SHP77 treated with DMSO at 0.1 percent for 48 hours (cell line): ENCODE measurements at regions not wholly inside any gene's neighbourhood (a gene's known extent, or its start where the extent isn't known, plus 50 kb on each side); places are given as distances from the start of the nearest gene placed in this dataset.
"Not testable (repeated sequence)": the region's sequence is repeated elsewhere in the genome, so short reads cannot be mapped to it uniquely, and the experiment has no call there.

Experiments
- DNase-seq: peaks from one replicate; lab custom pipeline; 2025; lab: John Stamatoyannopoulos, UW

DNA sequence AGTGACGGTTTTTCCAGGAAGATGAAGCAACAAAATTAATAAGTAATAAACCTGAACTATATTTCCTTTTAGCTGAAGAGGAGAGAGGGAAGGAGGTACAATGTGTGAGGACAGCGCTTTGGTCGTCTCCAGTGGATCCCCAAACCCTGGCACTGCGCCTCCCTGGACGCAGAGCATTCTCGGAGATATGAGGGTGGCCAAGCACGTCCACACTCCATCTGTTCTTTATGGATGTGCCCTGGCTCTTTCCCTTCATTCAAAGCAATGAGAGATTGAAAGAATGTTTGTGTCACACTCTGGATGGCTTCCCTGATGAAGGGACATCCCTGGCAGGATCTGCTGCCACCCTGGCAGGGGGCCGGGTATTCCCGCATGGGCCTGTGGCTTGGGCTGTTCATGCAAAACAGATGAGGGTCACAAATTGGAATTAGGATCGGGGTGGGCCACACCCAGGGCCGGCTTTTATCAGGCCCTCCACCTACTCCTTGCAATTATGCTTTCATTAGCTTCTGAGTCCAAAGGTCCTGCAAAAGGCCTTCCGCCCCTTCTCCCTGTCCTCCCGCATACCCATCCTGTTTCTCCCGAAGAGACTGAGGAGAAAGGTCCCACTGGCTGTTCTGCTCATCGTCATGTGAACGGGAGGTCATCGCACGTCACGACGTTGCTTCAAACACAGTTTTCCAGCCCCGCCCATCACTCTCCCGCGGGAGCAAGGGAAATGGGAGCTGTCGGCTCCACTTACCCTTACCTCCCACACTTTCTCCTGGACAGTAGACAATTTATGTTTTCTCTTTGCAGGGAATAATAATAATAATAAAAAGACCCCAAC lies 286.1 kb upstream of the IRX4 start:
- no peak for DNase-seq

DNA sequence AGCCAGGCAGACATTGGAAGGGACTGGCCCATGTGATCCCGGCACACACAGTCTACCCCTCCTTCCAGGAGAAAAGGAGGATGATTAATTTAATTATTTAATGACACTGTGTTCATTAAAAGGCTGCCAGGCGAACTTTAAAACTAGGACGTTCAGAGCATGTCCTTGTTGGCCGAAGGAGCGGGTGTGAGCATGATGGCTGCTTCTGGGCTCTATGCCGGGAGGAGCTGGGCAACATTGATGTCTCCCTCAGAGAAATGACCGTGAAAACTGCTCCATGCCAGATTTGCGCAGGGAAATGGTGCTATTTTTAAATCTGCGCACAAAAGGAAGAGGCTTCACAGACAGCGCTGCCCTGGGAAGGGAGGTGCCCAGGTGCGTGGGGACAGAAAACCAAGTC lies 284.9 kb upstream of the IRX4 start:
- DNase-seq = no peak

DNA sequence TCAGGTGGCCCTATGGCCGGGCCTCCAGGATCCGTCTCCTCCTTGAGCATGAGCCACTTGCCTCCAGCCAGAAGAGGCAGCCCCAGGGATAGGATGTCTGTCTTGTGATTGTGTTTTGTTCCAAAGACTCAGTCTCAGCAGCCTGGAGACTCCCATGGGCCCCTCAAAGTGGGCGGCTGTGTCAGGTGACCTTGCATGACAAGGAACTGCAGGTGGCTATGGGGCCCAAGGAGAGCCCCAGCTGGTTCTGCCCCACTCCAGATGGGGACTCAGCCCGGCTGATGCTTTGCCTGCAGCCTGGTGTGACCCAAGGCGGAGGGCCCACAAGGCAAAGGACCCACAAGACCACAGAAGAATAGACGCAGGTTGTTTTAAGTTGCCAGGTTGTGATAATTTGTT lies 284.3 kb upstream of the IRX4 start:
- DNase-seq = no peak

DNA sequence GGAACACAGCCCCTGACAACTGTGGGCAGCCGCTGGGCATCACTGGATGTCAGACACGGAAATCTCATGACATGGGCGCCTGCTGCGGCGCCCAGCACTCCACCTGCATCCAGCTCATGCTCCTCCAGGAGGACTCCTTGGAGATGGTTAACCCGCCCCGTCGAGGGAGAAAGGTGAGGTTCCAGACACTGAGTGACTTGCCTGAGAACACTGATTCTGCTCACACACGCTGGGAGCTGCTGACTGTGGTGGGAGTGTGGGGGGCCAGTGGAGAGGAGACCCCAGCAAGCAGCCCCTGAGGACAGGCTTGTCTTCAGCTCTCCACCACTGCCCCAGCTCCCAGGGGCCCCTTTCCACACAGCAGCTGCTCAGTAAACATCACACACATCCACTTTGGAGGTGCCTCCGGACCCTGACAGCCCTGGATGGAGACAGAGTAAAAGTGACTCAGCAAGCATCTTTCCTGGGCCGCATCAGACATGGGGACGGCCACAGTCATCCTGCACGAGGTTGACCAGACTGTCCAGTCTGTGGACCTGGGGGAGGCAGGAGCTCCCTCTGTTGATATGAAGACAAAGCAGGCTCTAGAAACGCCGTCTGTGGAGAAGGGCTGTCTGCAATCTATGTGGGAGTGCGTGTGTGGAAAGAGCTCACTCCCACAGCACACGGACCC lies 283.7 kb upstream of the IRX4 start:
- DNase-seq = no peak

DNA sequence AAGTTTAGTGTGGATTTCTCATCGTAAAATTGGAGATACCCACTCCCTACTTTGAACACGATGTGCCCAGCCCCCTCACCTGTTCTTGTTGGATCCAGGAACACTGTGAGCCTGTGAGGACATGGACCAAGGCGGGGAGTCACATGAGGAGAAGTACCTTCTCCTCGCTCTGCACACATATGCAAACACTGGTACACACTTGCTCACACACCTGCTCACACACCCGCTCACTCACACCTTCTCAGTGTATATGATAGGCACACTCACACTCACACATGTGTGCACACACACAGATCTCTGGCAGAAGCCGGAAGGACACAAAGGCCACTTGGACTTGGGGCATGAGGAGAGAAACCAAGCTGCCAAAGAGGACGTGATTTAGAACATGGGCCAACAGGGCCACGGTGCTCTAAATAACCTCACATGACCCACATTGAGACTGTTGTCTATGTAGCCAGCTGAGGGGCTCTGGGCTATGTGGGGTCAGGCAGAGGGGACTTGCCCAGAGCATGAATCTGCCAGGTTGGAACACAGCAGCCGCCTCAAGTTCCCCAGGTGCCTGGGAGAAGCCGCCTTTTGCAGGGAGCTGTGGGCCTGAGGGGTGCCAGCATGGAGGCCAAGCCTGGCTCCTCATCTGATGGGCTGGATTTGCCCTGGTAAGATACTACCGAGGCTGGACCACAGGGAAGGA lies 283.0 kb upstream of the IRX4 start:
- no peak for DNase-seq

DNA sequence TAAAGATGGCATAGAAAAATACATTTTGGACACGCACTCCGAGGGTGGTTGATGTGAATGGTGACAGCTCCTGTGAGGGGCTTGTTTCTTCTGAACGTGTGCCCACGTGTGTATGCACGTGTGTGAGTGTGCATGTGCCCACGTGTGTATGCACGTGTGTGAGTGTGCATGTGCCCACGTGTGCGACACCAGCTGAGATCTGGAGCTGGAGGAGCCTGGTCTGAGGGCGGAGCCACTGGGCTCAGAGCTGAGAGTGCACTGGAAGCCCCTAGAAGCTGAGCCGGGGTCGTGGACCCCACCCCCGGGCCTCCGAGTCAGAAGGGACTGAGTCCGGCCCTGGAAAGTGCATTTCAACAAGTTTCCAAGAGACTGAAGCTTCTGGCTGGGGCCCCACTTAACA lies 282.5 kb upstream of the IRX4 start:
- no peak for DNase-seq

DNA sequence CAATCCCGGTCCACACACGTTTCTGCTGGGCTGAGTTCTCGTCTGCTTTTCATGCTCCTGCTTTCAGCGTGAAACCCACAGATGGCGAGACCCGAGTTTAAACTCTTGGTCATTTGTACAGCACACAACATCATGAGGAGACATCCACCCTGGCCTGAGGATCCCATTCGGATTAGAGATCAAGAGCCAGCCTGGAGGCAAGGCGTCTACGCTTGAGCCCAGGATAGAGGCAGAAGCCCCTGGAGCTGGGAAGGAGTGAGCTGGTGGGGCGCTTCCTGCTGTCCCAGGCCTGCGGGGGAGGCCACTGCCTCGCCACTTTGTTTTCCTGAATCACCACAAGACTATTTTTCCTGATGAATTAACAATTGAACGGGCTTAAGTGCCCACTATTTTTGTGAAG lies 281.9 kb upstream of the IRX4 start:
- no peak for DNase-seq

DNA sequence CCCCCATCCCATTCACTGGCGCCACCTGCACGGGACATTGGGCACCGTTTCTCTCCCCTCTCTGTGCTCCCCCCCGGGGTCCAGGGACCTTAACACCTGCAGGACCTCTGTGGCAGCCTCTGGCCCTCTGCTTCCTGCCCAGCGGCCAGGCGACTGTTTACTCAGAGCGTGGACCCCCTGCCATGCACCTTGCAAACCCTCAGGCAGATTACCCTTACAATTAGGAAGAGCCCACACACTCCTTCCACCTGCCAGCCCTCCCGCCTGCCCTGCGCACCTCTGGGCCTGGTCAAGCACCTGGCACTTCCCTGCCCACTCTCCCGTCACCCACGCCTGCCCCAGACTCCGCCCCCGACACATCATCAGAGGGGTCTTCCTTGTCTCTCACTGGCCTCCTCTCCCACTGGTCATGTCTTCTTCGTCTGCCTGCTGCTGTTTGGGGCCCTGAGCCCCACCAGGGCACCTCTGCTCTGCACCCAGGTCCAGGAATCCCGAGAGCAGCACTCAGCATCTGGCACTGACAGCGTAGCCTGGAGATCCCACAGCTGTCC lies 281.3 kb upstream of the IRX4 start:
- DNase-seq = no peak

DNA sequence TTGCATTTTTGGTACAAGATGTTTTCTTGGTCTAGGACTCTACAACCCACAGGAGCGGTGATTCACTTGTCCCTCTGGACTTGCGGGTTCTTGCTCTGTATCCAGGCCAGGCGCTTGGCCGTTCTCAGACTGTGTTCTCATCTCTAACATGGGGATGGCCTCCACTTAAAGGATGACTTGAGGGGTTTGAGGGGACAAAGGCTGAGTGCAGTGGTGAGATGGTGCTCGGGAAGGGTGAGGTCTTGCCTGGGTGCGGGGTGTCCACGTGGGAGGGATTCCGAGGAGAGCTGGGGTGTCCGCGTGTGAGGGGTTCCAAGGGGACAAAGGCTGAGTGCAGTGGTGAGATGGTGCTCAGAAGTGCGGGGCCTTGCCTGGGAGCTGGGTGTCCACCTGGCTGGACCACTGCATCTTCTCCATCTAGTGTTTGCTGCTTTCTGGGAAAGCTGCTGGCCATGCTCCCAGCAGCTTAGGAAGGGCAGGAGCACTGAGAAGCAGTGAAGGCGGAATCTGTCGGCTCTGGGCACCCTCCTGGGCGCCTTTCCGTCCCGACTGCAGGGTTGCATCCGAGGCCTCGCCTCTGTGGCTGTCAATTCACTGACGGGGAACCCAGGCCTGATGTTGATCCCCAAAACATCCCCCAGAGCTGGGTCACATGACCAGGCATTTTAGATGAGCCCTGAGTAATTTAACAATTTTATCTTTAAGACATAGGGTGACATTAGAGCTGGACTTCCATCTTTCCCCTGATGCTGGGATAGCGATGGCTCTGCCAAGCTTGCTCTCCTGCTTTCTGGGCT lies 280.5 kb upstream of the IRX4 start:
- DNase-seq = no peak

DNA sequence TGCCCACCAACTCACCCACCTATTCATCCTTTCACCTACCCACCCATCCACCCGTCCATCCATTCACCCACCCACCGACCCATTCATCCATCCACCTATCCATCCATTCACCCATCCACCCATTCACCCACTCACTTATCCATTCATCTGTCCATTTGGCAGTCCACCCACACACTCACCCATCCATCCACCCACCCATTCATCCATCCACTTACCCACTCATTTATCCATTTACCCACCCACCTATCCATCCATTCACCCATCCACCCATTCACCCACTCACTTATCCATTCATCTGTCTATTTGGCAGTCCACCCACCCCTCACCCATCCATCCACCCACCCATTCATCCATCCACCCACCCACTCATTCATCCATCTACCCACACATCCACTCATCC lies 278.1 kb upstream of the IRX4 start:
- no peak for DNase-seq

DNA sequence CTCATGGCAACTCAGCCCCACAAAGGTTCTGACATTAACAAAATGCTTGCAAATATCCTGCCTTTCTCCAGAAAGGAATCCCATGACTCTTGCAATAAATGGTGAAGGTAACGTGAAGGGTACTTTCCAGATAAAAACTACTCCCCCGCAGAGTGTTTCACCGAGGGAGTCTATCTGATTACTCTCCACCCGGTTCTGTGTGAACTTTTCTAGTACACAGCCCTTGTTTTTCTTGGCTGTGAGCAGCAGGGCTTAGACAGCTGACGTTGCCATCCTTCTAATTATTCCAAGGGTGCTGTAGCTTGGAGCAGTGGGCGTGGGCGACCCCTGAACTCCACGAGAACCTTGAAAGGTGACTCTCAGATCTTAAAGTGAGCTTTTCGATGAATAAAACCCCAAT lies 276.0 kb upstream of the IRX4 start:
- DNase-seq = no peak

DNA sequence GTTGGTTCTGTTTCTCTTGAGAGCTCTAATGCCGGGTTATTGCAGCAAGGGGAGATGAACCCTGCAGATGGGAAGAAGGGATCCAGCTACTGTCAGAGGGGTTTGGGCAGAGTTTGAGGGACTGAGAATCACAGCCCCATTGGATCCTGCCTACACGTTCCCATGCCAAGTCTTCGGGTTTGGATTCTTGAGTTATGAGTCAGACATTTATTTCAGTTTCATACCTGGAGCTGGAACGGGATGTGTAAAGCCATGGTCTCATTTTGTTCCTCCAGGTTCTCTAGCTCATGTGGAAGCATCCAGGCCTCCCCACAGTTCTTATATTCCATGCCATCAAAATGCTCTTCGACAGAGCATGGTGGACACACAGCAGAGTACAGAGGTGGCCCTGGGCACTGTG lies 275.4 kb upstream of the IRX4 start:
- no peak for DNase-seq

DNA sequence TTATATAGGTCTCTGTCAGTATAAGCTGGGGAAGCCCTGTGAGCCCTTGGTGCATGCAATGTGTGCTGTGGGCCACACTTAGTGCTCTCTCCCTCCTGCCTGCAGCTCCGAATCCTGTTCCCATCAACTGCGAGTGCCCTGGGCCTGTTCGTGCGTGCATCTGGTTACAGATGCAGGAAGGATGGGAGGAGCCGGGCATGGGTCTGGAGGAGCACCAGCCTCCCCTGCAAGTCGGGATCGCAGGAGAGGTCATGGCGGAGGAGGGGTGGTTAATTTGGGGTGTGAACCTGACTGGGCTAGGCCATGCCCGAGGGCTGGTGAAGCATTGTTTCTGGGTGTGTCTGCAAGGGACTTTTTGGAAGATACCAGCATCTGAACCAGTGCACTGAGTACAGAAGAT lies 274.6 kb upstream of the IRX4 start:
- DNase-seq = no peak

DNA sequence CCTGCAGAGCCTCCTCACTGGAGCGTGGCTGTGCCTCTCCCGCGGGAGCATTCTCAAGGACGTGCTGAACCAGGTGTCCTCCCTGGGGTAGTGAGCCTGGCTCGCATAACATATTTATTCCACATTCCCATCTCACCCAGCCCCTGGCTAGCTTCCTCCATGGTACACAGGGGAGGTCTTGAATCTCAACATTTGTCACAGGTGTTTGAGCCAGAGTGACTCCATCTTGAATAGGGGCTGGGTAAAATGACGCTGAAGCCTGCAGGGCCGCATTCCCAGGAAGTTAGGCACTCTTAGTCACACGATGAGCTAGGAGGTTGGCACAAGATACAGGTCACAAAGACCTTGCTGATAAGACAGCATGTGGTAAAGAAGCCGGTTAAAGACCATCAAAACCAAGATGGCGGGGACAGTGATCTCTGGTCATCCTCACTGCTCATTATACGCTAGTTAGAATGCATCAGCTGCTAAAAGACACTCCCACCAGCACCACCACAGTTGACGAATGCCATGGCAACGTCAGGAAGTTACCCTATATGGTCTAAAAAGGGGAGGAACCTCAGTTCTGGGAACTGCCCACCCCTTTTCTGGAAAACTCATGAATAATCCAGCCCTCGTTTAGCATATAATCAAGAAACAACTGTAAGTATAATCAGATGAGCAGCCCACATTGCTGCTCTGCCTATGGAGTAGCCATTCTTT lies 273.8 kb upstream of the IRX4 start:
- no peak for DNase-seq

DNA sequence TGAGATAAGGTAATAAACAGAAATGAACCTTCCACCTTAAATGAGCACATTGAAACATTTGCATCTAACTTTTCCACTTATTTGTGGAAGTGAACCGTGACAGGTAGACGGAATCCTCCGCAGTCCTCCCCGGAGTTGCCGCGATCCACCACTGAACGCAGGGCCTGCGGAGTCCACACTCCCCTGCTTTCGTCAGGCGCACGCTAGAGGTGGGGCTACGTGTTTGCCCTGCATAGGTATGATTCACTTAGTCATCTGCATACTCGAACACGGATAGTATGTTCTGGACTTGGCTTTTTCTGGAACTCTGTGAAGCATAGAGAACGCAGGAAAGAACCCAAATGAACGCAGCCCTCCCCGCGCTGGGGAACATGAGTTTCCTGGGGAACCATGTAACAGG lies 272.8 kb upstream of the IRX4 start:
- DNase-seq = no peak

DNA sequence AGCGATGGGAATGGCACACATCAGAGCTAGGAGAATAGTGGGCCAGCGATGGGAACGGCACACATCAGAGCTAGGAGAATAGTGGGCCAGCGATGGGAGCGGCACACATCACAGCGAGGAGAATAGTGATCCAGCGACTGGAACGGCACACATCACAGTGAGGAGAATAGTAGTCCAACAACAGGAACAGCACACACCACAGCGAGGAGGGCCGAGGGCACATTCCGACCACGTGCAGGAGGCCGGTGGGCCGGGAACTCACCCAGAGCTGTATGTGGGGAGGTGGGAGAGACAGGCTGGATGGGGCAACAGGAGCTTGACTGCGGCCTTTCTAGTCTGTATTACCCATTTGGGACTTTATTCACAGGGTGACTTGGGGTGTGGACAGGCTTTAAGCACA lies 271.1 kb upstream of the IRX4 start:
- DNase-seq = no peak

DNA sequence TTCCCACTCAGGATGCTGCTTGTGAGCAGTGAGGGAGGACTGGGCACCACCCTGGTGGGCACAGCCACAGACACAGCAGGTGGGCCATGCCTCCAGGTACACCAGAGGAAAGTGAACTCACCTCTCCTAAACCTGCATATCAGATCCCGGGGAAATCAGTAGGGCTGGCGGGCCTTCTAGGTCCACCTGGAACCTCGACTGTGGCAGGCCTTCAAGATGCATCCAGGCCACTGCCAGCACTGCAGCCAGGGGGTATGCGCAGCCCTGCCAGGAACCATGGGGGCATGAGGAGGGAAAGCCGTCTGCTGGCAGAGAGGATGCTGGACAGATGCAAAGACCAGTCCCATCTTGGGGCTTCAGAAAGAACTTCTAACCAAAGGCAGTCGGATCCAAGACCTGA lies 270.6 kb upstream of the IRX4 start:
- no peak for DNase-seq

DNA sequence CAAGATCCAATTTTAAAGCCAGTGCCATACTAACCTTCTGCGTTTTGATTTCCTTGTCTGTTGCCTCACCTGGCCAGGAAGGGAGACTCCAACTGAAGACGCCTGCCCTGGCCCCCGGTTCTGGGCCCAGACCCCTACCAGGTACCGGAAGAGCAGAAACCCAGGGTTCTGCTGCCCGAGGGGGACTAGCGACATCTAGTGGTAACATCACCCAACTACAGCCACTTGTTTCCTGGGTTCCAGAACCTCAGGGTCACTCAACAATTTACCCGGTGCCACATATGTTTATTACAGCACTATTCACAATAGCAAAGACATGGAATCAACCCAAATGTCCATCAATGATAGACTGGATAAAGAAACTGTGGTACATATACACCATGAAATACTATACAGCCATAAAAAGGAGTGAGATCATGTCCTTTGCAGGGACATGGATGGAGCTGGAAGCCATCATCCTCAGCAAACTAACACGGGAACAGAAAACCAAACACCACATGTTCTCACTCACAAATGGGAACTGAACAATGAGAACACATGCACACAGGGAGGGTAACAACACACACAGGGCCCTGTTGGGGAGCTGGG lies 268.7 kb upstream of the IRX4 start:
- DNase-seq = not testable (repeated sequence)

DNA sequence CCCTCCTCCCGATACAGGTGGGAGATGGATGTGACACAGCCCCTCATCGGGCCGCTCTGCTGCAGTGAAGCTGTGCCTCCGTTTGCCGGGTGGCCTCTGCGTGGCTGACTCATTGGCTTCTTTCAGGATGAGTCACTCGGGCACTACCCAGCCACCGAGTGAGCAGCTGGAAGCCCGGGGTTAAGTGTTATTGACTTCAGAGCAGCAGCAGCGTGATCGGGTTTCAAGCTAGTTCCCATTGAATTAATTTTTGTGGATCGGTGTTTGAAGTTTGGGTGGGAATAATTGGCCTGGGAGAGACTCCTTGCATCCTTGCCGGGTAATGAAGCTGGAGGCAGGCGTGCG lies 266.4 kb upstream of the IRX4 start:
- DNase-seq = peak; percentile 73

DNA sequence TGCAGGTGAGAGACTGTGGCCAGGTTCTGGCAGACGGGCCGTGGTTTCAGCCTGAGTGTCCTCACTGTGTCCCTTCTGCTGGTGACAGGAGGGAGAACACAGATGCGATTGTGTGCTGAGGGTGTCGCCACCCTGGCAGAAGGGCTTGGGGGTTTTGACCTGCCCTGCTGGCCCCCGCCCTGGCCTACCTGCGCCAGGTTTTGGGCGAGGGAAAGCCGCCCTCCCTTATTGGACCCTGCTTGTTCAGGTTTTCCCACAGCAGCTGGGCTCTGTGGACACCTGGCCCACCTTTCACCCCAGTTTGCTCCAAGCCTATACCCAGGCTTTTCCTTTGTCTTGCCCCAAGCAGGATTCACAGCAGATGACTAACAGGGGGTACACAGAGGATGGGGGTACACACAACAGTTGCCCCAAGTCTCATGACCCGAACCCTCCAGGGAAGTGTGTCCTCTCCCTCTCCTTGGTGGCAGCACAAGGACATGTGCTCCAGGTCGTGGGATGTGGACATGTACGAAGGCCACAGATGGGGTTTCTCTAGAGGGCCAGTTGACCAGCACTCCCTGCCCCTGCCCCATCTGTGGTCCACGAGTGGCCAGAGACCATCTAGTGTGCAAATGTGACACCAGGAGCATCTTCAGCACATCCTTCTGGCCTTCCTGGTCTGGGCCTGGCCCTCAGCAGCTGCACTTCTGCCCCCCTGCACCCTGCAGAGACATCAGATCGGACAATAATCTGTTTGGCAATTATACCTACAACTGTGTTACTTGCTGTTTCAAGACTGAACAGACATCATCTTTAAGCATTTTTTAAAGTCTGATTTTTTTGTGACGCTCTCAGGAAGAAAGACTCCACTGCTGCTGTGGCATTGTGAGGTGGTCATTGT lies 265.8 kb upstream of the IRX4 start:
- DNase-seq = no peak
